HCT116 (cell line): ENCODE measurements at regions not wholly inside any gene's neighbourhood (a gene's known extent, or its start where the extent isn't known, plus 50 kb on each side); places are given as distances from the start of the nearest gene placed in this dataset.
A peak's percentile ranks its signal among the peaks of the same experiment; 100 is the strongest.

Experiments used
- ATAC-seq: fragments of 200-7000 bp; cut with Tn5 transposase; 2 replicates; pipeline ENCODE4 v1.9.1; 2020; ENCODE audit warnings: mild to moderate bottlenecking, moderate library complexity
- BruUV-seq: library from RNA; stranded (reverse); fragments of 400-500 nt; replicated peaks from 2 replicates; lab custom pipeline; 2021; lab: Mats Ljungman, UMichigan
- CTCF ChIA-PET: fragments of 300-600 bp; sonication (Branson Sonifier 250); formaldehyde crosslinking; loops from one replicate; lab custom pipeline; 2021; ENCODE audit warnings: antibody characterized with exemption; lab: Charles Lee
- POLR2A ChIA-PET: fragments of 300-600, 350-600 bp; sonication (Branson Sonifier 250); formaldehyde crosslinking; loops from one replicate; lab custom pipeline; 2021; ENCODE audit warnings: antibody characterized with exemption; lab: Charles Lee
- RAD21 ChIA-PET, 2 experiments: fragments of 300-600 bp; sonication (Branson Sonifier 250); formaldehyde crosslinking; loops; one replicate each; lab custom pipeline; 2023; ENCODE audit warnings: low total read pairs in 2 of 2; ENCODE audit not compliant: uncharacterized antibody in 2 of 2, unreplicated experiment in 2 of 2, low non-redundant PET in 1 of 2; lab: Charles Lee
- DNase-seq: peaks from one replicate; pipeline ENCODE4 v3.0.0-alpha.2; 2010; ENCODE audit warnings: low read depth, low spot score
- H2AFZ ChIP-seq: fragments of 200-600 bp; shearing (Covaris generic), sonication (generic); 2 replicates; pipeline ENCODE4 v1.6.1; 2017; ENCODE audit warnings: low read depth, mixed run types, mixed read lengths, antibody characterized with exemption, low read length; ENCODE audit not compliant: poor library complexity, severe bottlenecking
- H3K27ac ChIP-seq: 2 replicates; pipeline ENCODE4 v1.5.1; 2012; ENCODE audit warnings: low read depth, low read length
- H3K27me3 ChIP-seq: fragments of 200-600 bp; sonication (generic); 2 replicates; pipeline ENCODE4 v1.6.1; 2016; ENCODE audit warnings: mixed run types, low read length, mixed read lengths; ENCODE audit not compliant: insufficient read depth
- H3K36me3 ChIP-seq, 2 experiments: fragments of 200-500 bp in 1 of 2; fragments of 200-600 bp in 1 of 2; sonication (Bioruptor generic) in 1 of 2; sonication (generic) in 1 of 2; 2 replicates each; pipeline versions ENCODE4 v1.5.1 to v1.6.1; 2014 to 2016; ENCODE audit warnings: low read length in 2 of 2, inconsistent platforms in 1 of 2, mixed read lengths in 1 of 2, mixed run types in 1 of 2; ENCODE audit not compliant: insufficient read depth in 2 of 2, control insufficient read depth in 1 of 2
- H3K4me1 ChIP-seq, 2 experiments: fragments of 200-600 bp in 1 of 2; sonication (generic) in 1 of 2; 2 replicates each; pipeline versions ENCODE4 v1.5.1 to v1.6.1; 2012 to 2017; ENCODE audit warnings: low read length in 2 of 2, inconsistent platforms in 1 of 2, mild to moderate bottlenecking in 1 of 2, mixed read lengths in 1 of 2, mixed run types in 1 of 2, moderate library complexity in 1 of 2; ENCODE audit not compliant: insufficient read depth in 2 of 2, control insufficient read depth in 1 of 2
- H3K4me2 ChIP-seq: fragments of 200-600 bp; sonication (generic); 2 replicates; pipeline ENCODE4 v1.6.1; 2017; ENCODE audit warnings: mixed run types, low read length, mixed read lengths
- H3K4me3 ChIP-seq, 2 experiments: fragments of 200-600 bp in 1 of 2; sonication (generic) in 1 of 2; replicated peaks in 1 of 2; 2 replicates each; pipeline ENCODE4 v1.5.1; 2011 to 2016; ENCODE audit warnings: low read length in 2 of 2, control low read depth in 1 of 2, low read depth in 1 of 2, mild to moderate bottlenecking in 1 of 2, mixed read lengths in 1 of 2, mixed run types in 1 of 2
- H3K79me2 ChIP-seq: fragments of 200-600 bp; sonication (generic); 2 replicates; pipeline ENCODE4 v1.6.1; 2017; ENCODE audit warnings: mild to moderate bottlenecking, mixed run types, low read length, moderate library complexity, mixed read lengths; ENCODE audit not compliant: insufficient read depth
- H3K9ac ChIP-seq: fragments of 200-600 bp; sonication (generic); 2 replicates; pipeline ENCODE4 v1.6.1; 2016; ENCODE audit warnings: low read length, mixed read lengths
- H3K9me2 ChIP-seq: fragments of 200-600 bp; sonication (generic), shearing (Covaris generic); 2 replicates; pipeline ENCODE4 v1.6.1; 2017; ENCODE audit warnings: mixed run types, mild to moderate bottlenecking, moderate library complexity; ENCODE audit not compliant: insufficient read depth
- H3K9me3 ChIP-seq, 2 experiments: fragments of 200-500 bp in 1 of 2; fragments of 200-600 bp in 1 of 2; sonication (Bioruptor generic) in 1 of 2; sonication (generic) in 1 of 2; 2 replicates each; pipeline ENCODE4 v1.6.1; 2014 to 2017; ENCODE audit warnings: low read length in 2 of 2, mixed read lengths in 2 of 2, inconsistent platforms in 1 of 2, low read depth in 1 of 2, mild to moderate bottlenecking in 1 of 2, mixed run types in 1 of 2, moderate library complexity in 1 of 2; ENCODE audit not compliant: control insufficient read depth in 1 of 2, insufficient read depth in 1 of 2
- H4K20me1 ChIP-seq: fragments of 200-600 bp; sonication (generic), shearing (Covaris generic); 2 replicates; pipeline ENCODE4 v1.6.1; 2017; ENCODE audit warnings: mixed run types, mild to moderate bottlenecking, moderate library complexity; ENCODE audit not compliant: insufficient read depth
- EGR1 ChIP-seq: IDR thresholded peaks from 2 replicates; pipeline ENCODE4 v1.6.1; 2012; ENCODE audit warnings: low read depth
- ELF1 ChIP-seq: IDR thresholded peaks from 2 replicates; pipeline ENCODE4 v1.6.1; 2012; ENCODE audit warnings: low read depth, borderline replicate concordance
- EZH2phosphoT487 ChIP-seq: fragments of 200-600 bp; IDR thresholded peaks from 2 replicates; pipeline ENCODE4 v1.6.1; 2018; ENCODE audit warnings: antibody characterized with exemption, borderline replicate concordance
- FOSL1 ChIP-seq: IDR thresholded peaks from 2 replicates; pipeline ENCODE4 v1.6.1; 2012; ENCODE audit warnings: low read depth
- JUND ChIP-seq: IDR thresholded peaks from 2 replicates; pipeline ENCODE4 v1.6.1; 2012
- POLR2A ChIP-seq: IDR thresholded peaks from 2 replicates; pipeline ENCODE4 v1.7.0; 2011; ENCODE audit warnings: borderline replicate concordance; ENCODE audit not compliant: insufficient read depth, insufficient read length; ENCODE audit errors: extremely low read depth
- SP1 ChIP-seq: IDR thresholded peaks from 2 replicates; pipeline ENCODE4 v1.6.1; 2012; ENCODE audit warnings: low read depth
- SRF ChIP-seq: IDR thresholded peaks from 2 replicates; pipeline ENCODE4 v1.6.1; 2012; ENCODE audit warnings: low read depth
- TCF7L2 ChIP-seq: IDR thresholded peaks from 2 replicates; pipeline ENCODE4 v1.7.0; 2011; ENCODE audit warnings: borderline replicate concordance, inconsistent platforms; ENCODE audit not compliant: insufficient read depth, insufficient read length; ENCODE audit errors: extremely low read depth
- YY1 ChIP-seq: IDR thresholded peaks from 2 replicates; pipeline ENCODE4 v1.6.1; 2011; ENCODE audit warnings: low read length, low read depth, moderate library complexity, mild to moderate bottlenecking; ENCODE audit not compliant: insufficient replicate concordance; ENCODE audit errors: extremely low read depth
- ZFX ChIP-seq: fragments of 450-650 bp; IDR thresholded peaks from 2 replicates; pipeline ENCODE4 v1.6.1; 2017
- intact Hi-C: fragments of 100-400 bp; cut with micrococcal nuclease; formaldehyde crosslinking; loops from 2 replicates; pipeline ENCODE4 v1.10.0; 2022
- TF ChIP-seq, protein P1 (sequence below): IDR thresholded peaks from 2 replicates; pipeline ENCODE4 v1.6.1; 2012; ENCODE audit warnings: low read depth

DNA sequence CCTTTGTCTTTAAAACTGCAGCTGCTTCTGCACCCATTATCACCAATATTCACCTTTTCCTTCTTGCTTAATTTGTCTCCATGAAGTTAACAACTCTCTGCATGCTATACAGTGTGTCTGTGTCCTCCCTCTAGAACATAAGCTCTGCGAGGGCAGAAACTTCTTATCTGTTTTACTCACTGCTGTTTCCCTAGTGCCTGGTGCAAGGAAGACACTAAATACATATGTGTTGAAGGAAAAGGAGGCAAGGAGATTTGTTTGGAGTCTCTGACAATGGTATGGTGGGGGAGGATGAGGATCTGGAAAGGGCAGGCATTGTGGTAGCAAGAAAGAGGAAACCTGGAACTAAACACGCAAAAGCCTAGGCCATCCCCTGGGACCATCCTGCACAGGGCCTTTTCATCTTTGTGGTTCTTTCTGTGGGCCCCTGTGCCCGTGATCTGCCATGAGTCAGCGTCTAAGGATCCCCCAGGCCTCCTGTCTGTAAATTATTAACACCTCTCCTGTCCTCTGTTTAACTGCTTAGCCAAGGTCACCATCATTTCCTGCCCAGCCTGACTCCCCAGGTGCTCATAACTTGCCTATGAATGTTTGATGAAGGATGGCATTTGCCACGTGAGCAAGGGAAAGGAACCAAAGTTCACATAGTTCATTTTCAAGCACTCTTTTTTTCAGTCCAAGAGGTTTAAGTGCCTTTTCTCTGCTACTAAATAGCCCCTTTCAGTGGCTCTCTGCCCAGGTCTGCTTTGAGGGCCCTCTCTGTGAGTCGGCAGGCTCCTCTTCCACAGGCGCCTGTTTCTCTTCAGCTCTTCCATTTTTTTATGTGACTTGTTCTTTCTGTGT is 131.1 kb downstream of the RASSF10 start:
- Histone ChIP-seq H3K4me1 (peaks cover 23 to 59% of the 10 kb centered on the region in 2 experiments), H2AFZ (peak overlapping the region; percentile 39), H3K9me3 (no peaks in the 10 kb centered on the region), H3K36me3 (no peaks in the 10 kb centered on the region), H4K20me1 (no peaks in the 10 kb centered on the region), H3K9ac (0 out of 2 replicates have a peak overlapping the region, but pooled peaks have one; percentile 12), H3K27ac (peak overlapping the region; percentile 34), H3K27me3 (no peaks in the 10 kb centered on the region), H3K79me2 (no peaks in the 10 kb centered on the region), H3K9me2 (no peaks in the 10 kb centered on the region), H3K4me2 (peak overlapping the region; percentile 59), H3K4me3 (no peak overlapping the region)
- CTCF ChIA-PET, result no interaction called here
- RAD21 ChIA-PET, result no interaction called here
- peak; percentile 57 for TF ChIP-seq SP1
- TF ChIP-seq TCF7L2, result peak; percentile 75
- TF ChIP-seq ZFX, result no peak; the same call in 1 of the 2 replicates
- TF ChIP-seq FOSL1, result peak; percentile 50
- peak; percentile 54 for TF ChIP-seq JUND
- no peak for DNase-seq
- POLR2A ChIA-PET, result interaction anchor here (0.5 to 1.1 kb wide), 2 partner anchors 22 to 48 kb away, joined by 3 read pairs; no protein-coding TSS in a partner anchor
- intact Hi-C loops, result no loop called here
- ATAC-seq, result peak; percentile 77
- no TSS peak for BruUV-seq

DNA sequence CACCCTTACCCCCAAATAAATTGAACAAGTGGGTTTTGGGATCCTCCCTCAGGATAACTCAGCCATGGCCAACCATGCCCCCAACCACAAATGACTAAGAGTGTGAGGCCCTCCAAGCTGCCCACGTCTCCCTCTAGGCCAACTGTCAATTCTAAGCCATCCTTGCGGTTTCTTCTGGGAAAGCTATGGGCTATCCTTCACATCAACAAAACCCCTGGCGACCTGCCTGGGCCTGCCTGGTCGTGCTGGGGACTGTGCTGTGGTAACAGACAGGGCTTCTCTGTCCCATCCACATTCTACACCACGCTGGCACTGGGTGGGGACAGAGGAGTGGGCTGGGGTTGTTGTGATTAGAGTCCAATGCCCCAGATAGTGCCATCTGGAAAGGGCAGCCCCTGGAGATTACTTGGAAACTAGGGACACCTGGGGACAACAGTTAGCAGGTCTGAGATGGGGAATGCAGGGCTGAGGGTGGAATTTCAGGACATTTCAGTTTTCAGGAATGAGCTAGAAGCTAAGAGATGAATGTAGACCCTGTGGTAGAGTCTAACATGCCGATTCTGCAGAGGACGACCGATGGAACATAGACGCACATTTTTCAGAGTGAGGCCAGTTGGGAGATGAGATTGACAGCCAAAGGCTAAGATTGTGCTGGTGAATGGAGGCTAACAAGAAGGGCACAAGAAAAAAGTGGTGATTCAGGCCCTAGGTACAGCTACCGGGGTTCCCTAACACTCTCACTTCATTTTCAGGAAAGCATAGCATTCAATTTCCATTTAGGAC is 131.9 kb downstream of the RASSF10 start:
- no peaks in the 10 kb centered on the region for H3K79me2 ChIP-seq
- ChIA-PET CTCF (no interaction called here), RAD21 (no interaction called here), POLR2A (interaction anchor here (1.1 kb wide), 1 partner anchor 23 kb away, joined by 3 read pairs; no protein-coding TSS in a partner anchor)
- BruUV-seq, result no TSS peak
- intact Hi-C loops, result no loop called here
- H3K27ac ChIP-seq, result peak overlapping the region; percentile 34
- ATAC-seq (peak; percentile 41), DNase-seq (no peak)
- no peak overlapping the region for H3K4me3 ChIP-seq
- no peaks in the 10 kb centered on the region for H3K36me3 ChIP-seq
- peak overlapping the region; percentile 59 for H3K4me2 ChIP-seq
- H2AFZ ChIP-seq, result peak overlapping the region; percentile 39
- 0 out of 2 replicates have a peak overlapping the region, but pooled peaks have one; percentile 12 for H3K9ac ChIP-seq
- no peaks in the 10 kb centered on the region for H3K9me3 ChIP-seq
- no peaks in the 10 kb centered on the region for H3K9me2 ChIP-seq
- peaks cover 23 to 51% of the 10 kb centered on the region in 2 experiments for H3K4me1 ChIP-seq
- H4K20me1 ChIP-seq, result no peaks in the 10 kb centered on the region
- H3K27me3 ChIP-seq, result no peaks in the 10 kb centered on the region
- TF ChIP-seq JUND (no peak), SP1 (no peak), TCF7L2 (no peak), POLR2A (no peak), ELF1 (no peak), EZH2phosphoT487 (no peak), YY1 (no peak), FOSL1 (no peak), ZFX (no peak), SRF (no peak), EGR1 (no peak)
- TF ChIP-seq, protein P1, sequence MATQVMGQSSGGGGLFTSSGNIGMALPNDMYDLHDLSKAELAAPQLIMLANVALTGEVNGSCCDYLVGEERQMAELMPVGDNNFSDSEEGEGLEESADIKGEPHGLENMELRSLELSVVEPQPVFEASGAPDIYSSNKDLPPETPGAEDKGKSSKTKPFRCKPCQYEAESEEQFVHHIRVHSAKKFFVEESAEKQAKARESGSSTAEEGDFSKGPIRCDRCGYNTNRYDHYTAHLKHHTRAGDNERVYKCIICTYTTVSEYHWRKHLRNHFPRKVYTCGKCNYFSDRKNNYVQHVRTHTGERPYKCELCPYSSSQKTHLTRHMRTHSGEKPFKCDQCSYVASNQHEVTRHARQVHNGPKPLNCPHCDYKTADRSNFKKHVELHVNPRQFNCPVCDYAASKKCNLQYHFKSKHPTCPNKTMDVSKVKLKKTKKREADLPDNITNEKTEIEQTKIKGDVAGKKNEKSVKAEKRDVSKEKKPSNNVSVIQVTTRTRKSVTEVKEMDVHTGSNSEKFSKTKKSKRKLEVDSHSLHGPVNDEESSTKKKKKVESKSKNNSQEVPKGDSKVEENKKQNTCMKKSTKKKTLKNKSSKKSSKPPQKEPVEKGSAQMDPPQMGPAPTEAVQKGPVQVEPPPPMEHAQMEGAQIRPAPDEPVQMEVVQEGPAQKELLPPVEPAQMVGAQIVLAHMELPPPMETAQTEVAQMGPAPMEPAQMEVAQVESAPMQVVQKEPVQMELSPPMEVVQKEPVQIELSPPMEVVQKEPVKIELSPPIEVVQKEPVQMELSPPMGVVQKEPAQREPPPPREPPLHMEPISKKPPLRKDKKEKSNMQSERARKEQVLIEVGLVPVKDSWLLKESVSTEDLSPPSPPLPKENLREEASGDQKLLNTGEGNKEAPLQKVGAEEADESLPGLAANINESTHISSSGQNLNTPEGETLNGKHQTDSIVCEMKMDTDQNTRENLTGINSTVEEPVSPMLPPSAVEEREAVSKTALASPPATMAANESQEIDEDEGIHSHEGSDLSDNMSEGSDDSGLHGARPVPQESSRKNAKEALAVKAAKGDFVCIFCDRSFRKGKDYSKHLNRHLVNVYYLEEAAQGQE, result no peak
